ENCODE measurements at regions not wholly inside any gene's neighbourhood (a gene's known extent, or its start where the extent isn't known, plus 50 kb on each side); places are given as distances from the start of the nearest gene placed in this dataset.

DNA sequence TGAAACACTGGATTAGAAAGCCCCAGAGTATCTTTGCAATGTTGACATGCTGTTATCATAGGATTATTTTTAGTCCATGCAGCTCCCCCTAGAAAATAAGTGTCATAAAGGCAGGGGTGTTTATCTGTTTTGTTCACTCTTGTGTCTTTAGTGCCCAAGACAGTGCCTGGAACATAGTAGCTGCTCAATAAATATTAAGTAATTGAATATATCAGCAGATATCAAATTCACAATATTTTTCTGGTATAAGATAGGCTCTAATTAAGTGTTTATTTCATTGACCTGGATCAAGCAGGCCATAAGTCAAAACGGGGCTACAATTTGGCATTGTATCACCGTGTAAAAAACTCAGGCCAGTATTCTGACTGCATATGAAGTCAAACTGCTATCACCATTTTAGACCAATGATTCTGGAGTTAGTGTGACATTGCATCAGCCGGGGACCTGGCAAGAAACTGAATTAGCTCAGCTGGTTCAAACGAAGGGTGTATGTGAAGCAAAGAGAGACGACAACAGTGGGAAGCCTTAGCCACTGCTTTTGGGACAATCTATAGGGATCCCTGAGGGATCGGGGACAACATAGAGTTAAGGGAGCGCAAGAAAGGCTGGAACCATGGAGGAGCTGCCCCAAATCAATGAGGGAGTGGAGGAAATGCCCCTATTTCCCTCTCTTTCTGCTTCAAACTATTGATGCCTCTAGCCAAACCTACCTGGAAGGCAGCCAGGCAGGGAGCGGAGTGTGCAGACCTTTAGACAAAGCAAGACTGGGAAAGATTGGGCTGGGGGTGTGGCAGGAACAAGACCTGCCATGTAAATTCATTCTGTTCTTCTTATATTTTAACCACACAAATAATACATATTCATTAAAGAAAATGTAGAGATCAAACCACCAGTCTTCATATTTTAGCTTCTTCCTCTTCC is 112.2 kb downstream of the PLEKHG1 start:
- TF ChIP-seq CHD4 (IDR thresholded peaks at IDR 0.05; ENCODE audit: borderline replicate concordance, low read length): no peak
- no peak for TF ChIP-seq RAD21 (CRISPR knock-in tag; IDR thresholded peaks at IDR 0.05)
- no peak for TF ChIP-seq EP300 (IDR thresholded peaks at IDR 0.05; ENCODE audit: low read depth in 2 of 2, low read length in 2 of 2)
- no peak for TF ChIP-seq EP300 (CRISPR knock-in tag; IDR thresholded peaks at IDR 0.05; ENCODE audit: borderline replicate concordance)

Data from HepG2 (cell line).